H1 (cell line): ENCODE measurements at regions not wholly inside any gene's neighbourhood (a gene's known extent, or its start where the extent isn't known, plus 50 kb on each side); places are given as distances from the start of the nearest gene placed in this dataset.

ENCODE experiments used
- CTCF ChIA-PET: fragments of 300-600 bp; sonication (Branson Sonifier 250); formaldehyde crosslinking; loops from one replicate; lab custom pipeline; 2021; ENCODE audit not compliant: partially characterized antibody; lab: Charles Lee
- POLR2A ChIA-PET: fragments of 300-600 bp; sonication (Branson Sonifier 250); formaldehyde crosslinking; loops from one replicate; lab custom pipeline; 2021; ENCODE audit warnings: inconsistent platforms; ENCODE audit not compliant: partially characterized antibody; lab: Charles Lee
- DNase-seq, 2 experiments: peaks; one replicate each; pipeline versions ENCODE4 v3.0.0 to v3.0.0-alpha.2; 2010 to 2022; ENCODE audit warnings: low spot score in 2 of 2, low read depth in 1 of 2, mixed read lengths in 1 of 2
- FAIRE-seq: peaks from 2 replicates; lab custom pipeline; 2011; peaks lifted over from hg19 to GRCh38; lab: Jason Lieb, UNC
- H2AFZ ChIP-seq: 2 replicates; pipeline ENCODE4 v1.8.1; 2012; ENCODE audit warnings: low read length, inconsistent platforms
- H2AK5ac ChIP-seq: 2 replicates; pipeline ENCODE4 v1.6.1; 2013; ENCODE audit warnings: low read depth, low read length
- H2BK120ac ChIP-seq: replicated peaks from 2 replicates; pipeline ENCODE3; 2013; ENCODE audit warnings: low read depth, low read length, inconsistent platforms
- H2BK12ac ChIP-seq: 2 replicates; pipeline ENCODE4 v1.6.1; 2013; ENCODE audit warnings: low read depth, low read length
- H2BK15ac ChIP-seq: 2 replicates; pipeline ENCODE4 v1.6.1; 2013; ENCODE audit warnings: low read length
- H2BK20ac ChIP-seq: 2 replicates; pipeline ENCODE4 v1.6.1; 2013; ENCODE audit warnings: low read length
- H2BK5ac ChIP-seq: 2 replicates; pipeline ENCODE4 v1.6.1; 2013; ENCODE audit warnings: low read depth, low read length
- H3K14ac ChIP-seq: 2 replicates; pipeline ENCODE4 v1.6.1; 2013; ENCODE audit warnings: inconsistent platforms; ENCODE audit not compliant: insufficient read length
- H3K18ac ChIP-seq: 2 replicates; pipeline ENCODE4 v1.6.1; 2013; ENCODE audit warnings: low read length; ENCODE audit errors: extremely low read depth
- H3K23ac ChIP-seq: 2 replicates; pipeline ENCODE4 v1.6.1; 2013; ENCODE audit warnings: inconsistent platforms; ENCODE audit not compliant: insufficient read length
- H3K23me2 ChIP-seq: 2 replicates; pipeline ENCODE4 v1.6.1; 2013; ENCODE audit warnings: low read depth, low read length
- H3K27ac ChIP-seq: 2 replicates; pipeline ENCODE4 v1.6.1; 2011; ENCODE audit warnings: low read depth, low read length, inconsistent platforms
- H3K27me3 ChIP-seq, 4 experiments: replicated peaks in 1 of 4; 1 replicate in 1 of 4; 2 replicates in 3 of 4; pipeline versions ENCODE4 v1.6.1 to v1.8.1; 2011 to 2013; ENCODE audit warnings: low read length in 3 of 4, mild to moderate bottlenecking in 3 of 4, inconsistent platforms in 2 of 4, mixed read lengths in 2 of 4, moderate library complexity in 1 of 4; ENCODE audit not compliant: control insufficient read depth in 3 of 4, insufficient read depth in 3 of 4; ENCODE audit errors: extremely low read depth in 1 of 4
- H3K36me3 ChIP-seq, 4 experiments: 2 replicates each; pipeline versions ENCODE4 v1.6.1 to v1.8.1; 2011 to 2013; ENCODE audit warnings: mild to moderate bottlenecking in 4 of 4, low read length in 3 of 4, moderate library complexity in 2 of 4, control low read depth in 1 of 4, inconsistent platforms in 1 of 4; ENCODE audit not compliant: insufficient read depth in 4 of 4, control insufficient read depth in 2 of 4
- H3K4ac ChIP-seq: replicated peaks from 2 replicates; pipeline ENCODE3; 2013; ENCODE audit warnings: low read length, low read depth, mixed read lengths, inconsistent platforms; ENCODE audit not compliant: insufficient read length
- H3K4me1 ChIP-seq, 4 experiments: replicated peaks in 1 of 4; 1 replicate in 1 of 4; 2 replicates in 3 of 4; pipeline versions ENCODE4 v1.6.1 to v1.8.1; 2011 to 2013; ENCODE audit warnings: low read length in 3 of 4, inconsistent platforms in 2 of 4, mixed read lengths in 1 of 4; ENCODE audit not compliant: insufficient read depth in 4 of 4, control insufficient read depth in 3 of 4
- H3K4me2 ChIP-seq, 2 experiments: 2 replicates each; pipeline versions ENCODE4 v1.6.1 to v1.8.1; 2011 to 2013; ENCODE audit warnings: low read depth in 2 of 2, low read length in 2 of 2, control low read depth in 1 of 2, inconsistent platforms in 1 of 2, mild to moderate bottlenecking in 1 of 2; ENCODE audit not compliant: insufficient read depth in 1 of 2
- H3K4me3 ChIP-seq, 4 experiments: fragments of 200-600, 300-600 bp in 1 of 4; sonication (generic), shearing (Covaris generic), sonication (Bioruptor Twin) in 1 of 4; 2 replicates each; pipeline versions ENCODE4 v1.5.1 to v1.8.1; 2011 to 2016; ENCODE audit warnings: low read length in 4 of 4, low read depth in 3 of 4, control low read depth in 2 of 4, inconsistent platforms in 2 of 4, mild to moderate bottlenecking in 2 of 4, mixed read lengths in 1 of 4, moderate library complexity in 1 of 4; ENCODE audit not compliant: insufficient read depth in 2 of 4; ENCODE audit errors: extremely low read depth in 1 of 4
- H3K56ac ChIP-seq: replicated peaks from 2 replicates; pipeline ENCODE3; 2013; ENCODE audit warnings: low read depth, mild to moderate bottlenecking, mixed read lengths, low read length, inconsistent platforms; ENCODE audit not compliant: insufficient read length
- H3K79me1 ChIP-seq: 2 replicates; pipeline ENCODE4 v1.6.1; 2013; ENCODE audit warnings: low read depth, low read length, control low read depth
- H3K79me2 ChIP-seq, 2 experiments: 2 replicates each; pipeline versions ENCODE4 v1.6.1 to v1.8.1; 2012 to 2013; ENCODE audit warnings: low read length in 2 of 2, mild to moderate bottlenecking in 2 of 2, inconsistent platforms in 1 of 2; ENCODE audit not compliant: insufficient read depth in 2 of 2, control insufficient read depth in 1 of 2
- H3K9ac ChIP-seq, 4 experiments: replicated peaks in 1 of 4; 1 replicate in 1 of 4; 2 replicates in 3 of 4; pipeline versions ENCODE4 v1.6.1 to v1.8.1; 2011 to 2013; ENCODE audit warnings: low read depth in 3 of 4, low read length in 3 of 4, control low read depth in 2 of 4, mild to moderate bottlenecking in 2 of 4, moderate library complexity in 2 of 4, inconsistent platforms in 1 of 4; ENCODE audit errors: extremely low read depth in 1 of 4
- H3K9me3 ChIP-seq, 2 experiments: 2 replicates each; pipeline versions ENCODE4 v1.6.1 to v1.8.1; 2012 to 2013; ENCODE audit warnings: mild to moderate bottlenecking in 2 of 2, moderate library complexity in 2 of 2, control low read depth in 1 of 2, inconsistent platforms in 1 of 2, low read depth in 1 of 2, low read length in 1 of 2, mixed read lengths in 1 of 2; ENCODE audit not compliant: insufficient read depth in 2 of 2
- H4K20me1 ChIP-seq, 2 experiments: replicated peaks in 1 of 2; 2 replicates each; pipeline versions ENCODE3 to v1.8.1; 2011 to 2013; ENCODE audit warnings: inconsistent platforms in 2 of 2, low read length in 2 of 2, mild to moderate bottlenecking in 1 of 2; ENCODE audit not compliant: insufficient read depth in 2 of 2, control insufficient read depth in 1 of 2
- H4K5ac ChIP-seq: 2 replicates; pipeline ENCODE4 v1.6.1; 2013; ENCODE audit warnings: low read length, low read depth, mixed read lengths, inconsistent platforms; ENCODE audit not compliant: insufficient read length
- H4K8ac ChIP-seq: 2 replicates; pipeline ENCODE4 v1.8.0; 2013; ENCODE audit warnings: mild to moderate bottlenecking, moderate library complexity, low read length, inconsistent platforms; ENCODE audit not compliant: insufficient read depth; ENCODE audit errors: extremely low read depth
- H4K91ac ChIP-seq: replicated peaks from 2 replicates; pipeline ENCODE3; 2013; ENCODE audit warnings: low read length, mixed read lengths, inconsistent platforms; ENCODE audit not compliant: insufficient read length
- EGR1 ChIP-seq: IDR thresholded peaks from 2 replicates; pipeline ENCODE4 v1.6.1; 2011; ENCODE audit warnings: low read depth, low read length, borderline replicate concordance
- EP300 ChIP-seq, 2 experiments: IDR thresholded peaks; 1 replicate in 1 of 2; 2 replicates in 1 of 2; pipeline ENCODE4 v1.6.1; 2011 to 2012; ENCODE audit warnings: low read depth in 2 of 2, low read length in 2 of 2, mild to moderate bottlenecking in 2 of 2, borderline replicate concordance in 1 of 2, inconsistent platforms in 1 of 2, moderate library complexity in 1 of 2
- GTF2F1 ChIP-seq: IDR thresholded peaks from 2 replicates; pipeline ENCODE4 v1.6.1; 2012; ENCODE audit warnings: low read depth, low read length, improper control_type of control experiment, borderline replicate concordance
- KDM4A ChIP-seq: IDR thresholded peaks from one replicate; pipeline ENCODE4 v1.7.1; 2012; ENCODE audit warnings: low read depth, mild to moderate bottlenecking, moderate library complexity, low read length, inconsistent platforms; ENCODE audit not compliant: severe bottlenecking
- NANOG ChIP-seq: IDR thresholded peaks from 2 replicates; pipeline ENCODE4 v1.6.1; 2011; ENCODE audit warnings: low read length, low read depth, mild to moderate bottlenecking, inconsistent platforms; ENCODE audit not compliant: insufficient read depth, poor library complexity, severe bottlenecking
- POLR2AphosphoS5 ChIP-seq: IDR thresholded peaks from 2 replicates; pipeline ENCODE4 v1.6.1; 2011; ENCODE audit warnings: low read depth, low read length
- RXRA ChIP-seq: IDR thresholded peaks from 2 replicates; pipeline ENCODE4 v1.6.1; 2011; ENCODE audit warnings: low read depth, mild to moderate bottlenecking, low read length, moderate library complexity; ENCODE audit not compliant: insufficient read depth
- SP1 ChIP-seq: IDR thresholded peaks from 2 replicates; pipeline ENCODE4 v1.6.1; 2011; ENCODE audit warnings: low read depth, low read length
- TAF1 ChIP-seq: IDR thresholded peaks from 2 replicates; pipeline ENCODE4 v1.6.1; 2011; ENCODE audit warnings: mild to moderate bottlenecking, low read depth, low read length
- TCF12 ChIP-seq: IDR thresholded peaks from 2 replicates; pipeline ENCODE4 v1.6.1; 2011; ENCODE audit warnings: low read depth, mild to moderate bottlenecking, low read length
- WGBS, 2 experiments: shearing (Covaris generic) in 1 of 2; methylation state at CpG; one replicate each; pipeline versions ENCODE4 v1.1.6 to v1.1.7; 2013 to 2015; ENCODE audit warnings: low lambda C conversion rate in 2 of 2, mixed read lengths in 2 of 2, inconsistent platforms in 1 of 2, low coverage in 1 of 2, missing lambda C conversion rate in 1 of 2; ENCODE audit not compliant: insufficient replicate concordance in 2 of 2, insufficient coverage in 1 of 2, insufficient read length in 1 of 2; ENCODE audit errors: extremely low coverage in 1 of 2, missing lambda C conversion rate in 1 of 2; 5-methylcytosine and 5-hydroxymethylcytosine counted together
- TF ChIP-seq, protein P1 (sequence below): IDR thresholded peaks from 2 replicates; pipeline ENCODE4 v1.6.1; 2012; ENCODE audit warnings: inconsistent platforms

GRCh38 chr14:26289891-26290486 lies 307.8 kb downstream of the NOVA1 start:
- no peak overlapping the region for H3K27ac ChIP-seq
- ChIA-PET CTCF (no interaction called here), POLR2A (no interaction called here)
- no peak overlapping the region for H4K8ac ChIP-seq
- no peak for DNase-seq
- no peaks in the 10 kb centered on the region for H3K27me3 ChIP-seq
- no peak overlapping the region for H2BK20ac ChIP-seq
- no peak overlapping the region for H2BK120ac ChIP-seq
- no peak overlapping the region for H3K56ac ChIP-seq
- H2AK5ac ChIP-seq = no peak overlapping the region
- H3K9me3 ChIP-seq = no peaks in the 10 kb centered on the region
- H3K4me2 ChIP-seq = no peak overlapping the region
- H3K9ac ChIP-seq = no peak overlapping the region
- H3K79me1 ChIP-seq = no peaks in the 10 kb centered on the region
- no peak overlapping the region for H3K14ac ChIP-seq
- H4K20me1 ChIP-seq = no peaks in the 10 kb centered on the region
- H3K4me1 ChIP-seq = no peaks in the 10 kb centered on the region
- no peak overlapping the region for H3K4me3 ChIP-seq
- 51% methylated on average over 4 of the region's 4 CpGs; no CpG with 5 or more reads in 1 of the 2 experiments for WGBS, 2 experiments
- no peak overlapping the region for H3K4ac ChIP-seq
- H4K5ac ChIP-seq = no peak overlapping the region
- no peak overlapping the region for H3K23ac ChIP-seq
- H2AFZ ChIP-seq = no peak overlapping the region
- FAIRE-seq = no peak
- H3K18ac ChIP-seq = no peak overlapping the region
- no peak overlapping the region for H2BK12ac ChIP-seq
- H2BK5ac ChIP-seq = no peak overlapping the region
- H3K23me2 ChIP-seq = no peaks in the 10 kb centered on the region
- no peaks in the 10 kb centered on the region for H3K36me3 ChIP-seq
- no peaks in the 10 kb centered on the region for H3K79me2 ChIP-seq
- no peak overlapping the region for H4K91ac ChIP-seq
- H2BK15ac ChIP-seq = no peak overlapping the region
- TF ChIP-seq TAF1 = no peak
- TF ChIP-seq EGR1 = no peak
- TF ChIP-seq, protein P1, sequence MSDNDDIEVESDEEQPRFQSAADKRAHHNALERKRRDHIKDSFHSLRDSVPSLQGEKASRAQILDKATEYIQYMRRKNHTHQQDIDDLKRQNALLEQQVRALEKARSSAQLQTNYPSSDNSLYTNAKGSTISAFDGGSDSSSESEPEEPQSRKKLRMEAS = no peak
- TF ChIP-seq NANOG = no peak
- TF ChIP-seq EP300 (IDR thresholded peaks at IDR 0.05; ENCODE audit: borderline replicate concordance in 1 of 2, low read depth in 2 of 2, low read length in 2 of 2) = no peak
- no peak for TF ChIP-seq KDM4A
- no peak for TF ChIP-seq RXRA
- no peak for TF ChIP-seq SP1
- no peak for TF ChIP-seq TCF12
- no peak for TF ChIP-seq POLR2AphosphoS5
- no peak for TF ChIP-seq GTF2F1
